NCI-H345 treated with DMSO at 0.1 percent for 48 hours (cell line): ENCODE measurements at regions not wholly inside any gene's neighbourhood (a gene's known extent, or its start where the extent isn't known, plus 50 kb on each side); places are given as distances from the start of the nearest gene placed in this dataset.
"Not testable (repeated sequence)": the region's sequence is repeated elsewhere in the genome, so short reads cannot be mapped to it uniquely, and the experiment has no call there.

Experiments used
- DNase-seq: peaks from one replicate; lab custom pipeline; 2025; ENCODE audit not compliant: unreplicated experiment; lab: John Stamatoyannopoulos, UW

GRCh38 chr5:68116408-68116807 lies 99.1 kb upstream of the PIK3R1 start:
- DNase-seq, result no peak

- DNase-seq, result no peak
Measured at GRCh38 chr5:68115584-68115983, 100.0 kb upstream of the PIK3R1 start.

GRCh38 chr5:68114378-68115040 lies 101.0 kb upstream of the PIK3R1 start:
- no peak for DNase-seq

GRCh38 chr5:68112658-68113057 lies 102.9 kb upstream of the PIK3R1 start:
- no peak for DNase-seq

- no peak for DNase-seq
Measured at GRCh38 chr5:68110894-68111293, 104.7 kb upstream of the PIK3R1 start.

GRCh38 chr5:68110264-68110663 lies 105.3 kb upstream of the PIK3R1 start:
- DNase-seq, result no peak

GRCh38 chr5:68104217-68104616 lies 111.3 kb upstream of the PIK3R1 start:
- DNase-seq, result not testable (repeated sequence)

GRCh38 chr5:68103297-68103696 lies 112.3 kb upstream of the PIK3R1 start:
- DNase-seq, result not testable (repeated sequence)

- no peak for DNase-seq
Measured at GRCh38 chr5:68099327-68099726, 116.2 kb upstream of the PIK3R1 start.

GRCh38 chr5:68093455-68094159 lies 121.9 kb upstream of the PIK3R1 start:
- no peak for DNase-seq

GRCh38 chr5:68088302-68088701 lies 127.3 kb upstream of the PIK3R1 start:
- no peak for DNase-seq

GRCh38 chr5:68087866-68088265 lies 127.7 kb upstream of the PIK3R1 start:
- no peak for DNase-seq

GRCh38 chr5:68086857-68087256 lies 128.7 kb upstream of the PIK3R1 start:
- no peak for DNase-seq

GRCh38 chr5:68086439-68086838 lies 129.1 kb upstream of the PIK3R1 start:
- no peak for DNase-seq

GRCh38 chr5:68084396-68084795 lies 131.2 kb upstream of the PIK3R1 start:
- no peak for DNase-seq

GRCh38 chr5:68080282-68081050 lies 135.1 kb upstream of the PIK3R1 start:
- no peak for DNase-seq

GRCh38 chr5:68077349-68077894 lies 138.1 kb upstream of the PIK3R1 start:
- DNase-seq, result no peak

GRCh38 chr5:68074633-68075032 lies 140.9 kb upstream of the PIK3R1 start:
- no peak for DNase-seq

- DNase-seq, result no peak
Measured at GRCh38 chr5:68074048-68074632, 141.4 kb upstream of the PIK3R1 start.

- no peak for DNase-seq
Measured at GRCh38 chr5:68071736-68072135, 143.8 kb upstream of the PIK3R1 start.

- DNase-seq, result no peak
Measured at GRCh38 chr5:68071282-68071632, 144.3 kb upstream of the PIK3R1 start.
